Naive B cell (primary cell): ENCODE measurements at regions not wholly inside any gene's neighbourhood (a gene's known extent, or its start where the extent isn't known, plus 50 kb on each side); places are given as distances from the start of the nearest gene placed in this dataset.

Experiments
- ATAC-seq, 2 donors: fragments of 150-1000 bp; cut with Tn5 transposase; 2 replicates each; pipeline ENCODE4 v1.10.0; 2021; ENCODE audit warnings: low read depth in 2 of 2, mild to moderate bottlenecking in 2 of 2, moderate library complexity in 2 of 2
- DNase-seq: peaks from one replicate; pipeline ENCODE4 v3.0.0; 2022
- H3K27ac Mint-ChIP-seq, 6 donors: one replicate each; pipeline ENCODE4 v1.8.0; 2020 to 2022; ENCODE audit warnings: mild to moderate bottlenecking in 6 of 6, mixed read lengths in 6 of 6, moderate library complexity in 5 of 6, inconsistent platforms in 2 of 6
- H3K27me3 Mint-ChIP-seq, 3 donors: one replicate each; pipeline ENCODE4 v1.8.0; 2021 to 2022; ENCODE audit warnings: mixed read lengths in 3 of 3, mild to moderate bottlenecking in 1 of 3
- H3K36me3 Mint-ChIP-seq, 2 donors: one replicate each; pipeline ENCODE4 v1.8.0; 2020 to 2022; ENCODE audit warnings: mixed read lengths in 2 of 2, inconsistent platforms in 1 of 2, mild to moderate bottlenecking in 1 of 2
- H3K4me1 Mint-ChIP-seq, 3 donors: one replicate each; pipeline ENCODE4 v1.8.0; 2020 to 2022; ENCODE audit warnings: mixed read lengths in 3 of 3, inconsistent platforms in 1 of 3, mild to moderate bottlenecking in 1 of 3, moderate library complexity in 1 of 3
- H3K4me3 Mint-ChIP-seq, 8 donors: one replicate each; pipeline ENCODE4 v1.8.0; 2020 to 2022; ENCODE audit warnings: mild to moderate bottlenecking in 8 of 8, mixed read lengths in 8 of 8, moderate library complexity in 8 of 8, inconsistent platforms in 2 of 8
- H3K9me3 Mint-ChIP-seq, 7 donors: one replicate each; pipeline ENCODE4 v1.8.0; 2020 to 2022; ENCODE audit warnings: mixed read lengths in 7 of 7, mild to moderate bottlenecking in 5 of 7, inconsistent platforms in 2 of 7, moderate library complexity in 1 of 7

DNA sequence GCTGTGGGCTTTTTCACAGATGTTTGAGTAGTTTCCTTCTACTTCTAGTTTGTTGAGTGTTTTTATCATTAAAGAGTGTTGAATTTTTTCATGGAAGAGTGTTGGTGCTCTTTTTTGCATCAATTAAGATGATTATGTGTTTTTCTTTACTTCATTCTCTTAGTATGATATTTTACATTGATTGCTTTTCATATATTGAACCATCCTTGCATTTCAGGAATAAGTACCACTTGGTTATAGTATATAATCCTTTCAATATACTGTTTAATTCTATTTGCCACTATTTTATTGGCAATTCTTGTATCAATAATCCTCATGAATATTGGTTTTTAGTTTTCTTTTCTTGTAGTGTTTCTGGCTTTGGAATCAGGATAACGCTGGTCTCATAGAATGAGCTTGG lies 113.7 kb upstream of the PRDM1 start:
- peaks cover 0 to 40% of the 10 kb centered on the region in 2 donors for H3K36me3 Mint-ChIP-seq
- no peak for ATAC-seq
- no peak for DNase-seq
- H3K27me3 Mint-ChIP-seq: peaks cover 21 to 52% (median 30%) of the 10 kb centered on the region in 3 donors
- H3K4me3 Mint-ChIP-seq: no peak overlapping the region
- H3K9me3 Mint-ChIP-seq: peaks cover 24 to 56% (median 38%) of the 10 kb centered on the region in 7 donors
- no peak overlapping the region for H3K27ac Mint-ChIP-seq
- no peaks in the 10 kb centered on the region for H3K4me1 Mint-ChIP-seq

DNA sequence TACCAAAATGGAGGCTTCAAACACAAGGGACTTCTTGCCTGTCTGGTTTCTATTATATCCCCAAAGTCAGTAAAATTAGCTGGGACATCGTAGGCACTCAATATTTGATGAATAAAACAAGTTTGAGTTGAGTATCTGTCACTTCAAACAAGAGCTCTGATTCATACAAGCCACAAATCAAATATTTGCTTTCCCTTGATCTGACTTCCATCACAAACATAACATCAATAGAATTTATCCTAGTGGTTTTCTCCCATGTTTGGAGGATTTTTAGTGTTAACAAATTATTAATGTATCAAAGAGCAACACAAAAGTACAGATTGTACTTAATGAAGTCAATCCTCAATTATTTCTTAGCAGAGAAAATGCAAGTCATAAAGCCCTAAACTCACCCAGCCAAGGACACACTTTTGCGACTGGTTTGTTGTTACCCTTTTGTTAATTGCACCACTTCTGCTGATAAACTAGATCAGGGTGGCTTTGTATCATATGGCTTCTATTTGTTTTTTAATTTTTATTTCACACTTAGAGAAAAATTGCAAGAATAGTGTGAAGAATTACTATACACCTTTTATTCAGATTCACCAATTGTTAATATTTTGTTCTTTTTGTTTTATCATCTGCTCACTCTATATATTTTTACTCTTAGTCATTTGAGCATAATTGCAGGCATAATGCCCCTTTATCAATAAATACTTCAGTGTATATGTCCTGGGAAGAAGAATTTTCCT lies 117.4 kb upstream of the PRDM1 start:
- H3K9me3 Mint-ChIP-seq: peaks cover 24 to 49% (median 38%) of the 10 kb centered on the region in 7 donors
- H3K4me1 Mint-ChIP-seq: no peaks in the 10 kb centered on the region
- H3K27ac Mint-ChIP-seq: no peak overlapping the region
- no peak overlapping the region for H3K4me3 Mint-ChIP-seq
- ATAC-seq (no peak), DNase-seq (no peak)
- peaks cover 0 to 38% of the 10 kb centered on the region in 2 donors for H3K36me3 Mint-ChIP-seq
- peaks cover 14 to 36% (median 20%) of the 10 kb centered on the region in 3 donors for H3K27me3 Mint-ChIP-seq

DNA sequence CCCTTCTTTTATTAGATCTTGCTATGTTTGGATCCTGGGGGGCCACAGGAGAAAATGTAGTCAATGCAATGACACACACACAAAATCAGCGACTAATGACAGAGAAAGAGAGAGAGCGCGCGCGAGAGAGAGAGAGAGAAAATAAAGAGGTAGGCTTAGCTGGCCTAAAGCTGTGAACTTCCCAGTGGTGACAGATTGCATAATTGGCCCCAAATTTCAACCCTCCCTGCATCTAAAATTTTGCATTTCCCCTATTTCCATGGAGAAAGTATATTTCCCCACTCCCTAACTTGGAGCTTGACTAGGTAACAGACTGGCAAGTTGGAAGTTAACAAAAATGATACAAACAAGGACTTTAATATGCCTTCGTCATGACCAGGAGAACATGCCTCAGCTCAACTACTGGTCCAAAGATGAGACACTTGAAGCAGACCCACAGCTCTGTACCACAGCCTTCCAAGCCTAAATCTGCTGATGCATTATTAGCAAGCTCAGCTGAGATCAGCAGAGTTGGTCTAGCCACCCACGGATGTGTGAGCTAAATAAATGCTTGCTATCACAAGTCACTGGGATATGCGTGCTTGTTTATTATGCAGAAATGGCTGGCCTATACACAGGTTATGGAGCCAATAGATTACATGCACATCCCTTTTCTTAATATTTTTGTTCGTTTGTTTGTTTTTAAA lies 118.1 kb upstream of the PRDM1 start:
- DNase-seq (no peak), ATAC-seq (no peak)
- H3K4me3 Mint-ChIP-seq: no peak overlapping the region

DNA sequence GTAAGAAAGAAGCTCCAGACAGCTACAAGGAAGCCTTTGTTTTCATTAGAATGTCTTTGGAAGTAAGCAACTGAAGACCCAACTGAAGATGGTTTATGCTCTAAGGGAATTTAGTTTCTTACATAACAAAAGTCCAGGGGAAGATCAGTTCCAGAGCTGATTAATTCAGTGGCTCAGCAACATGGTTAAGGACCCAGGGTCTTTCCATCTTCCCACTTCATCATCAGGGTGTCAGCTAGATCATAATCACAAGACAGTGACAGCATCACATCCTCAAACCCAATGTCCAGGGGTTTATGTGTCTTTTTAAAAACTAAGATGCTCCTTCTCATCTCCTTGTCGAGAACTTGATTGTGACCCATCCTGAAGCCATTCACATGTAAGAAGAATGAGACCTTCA lies 119.7 kb upstream of the PRDM1 start:
- peaks cover 0 to 18% (median 9%) of the 10 kb centered on the region in 3 donors for H3K27me3 Mint-ChIP-seq
- H3K36me3 Mint-ChIP-seq: peaks cover 0 to 19% of the 10 kb centered on the region in 2 donors
- no peaks in the 10 kb centered on the region for H3K4me1 Mint-ChIP-seq
- no peak for DNase-seq
- no peak overlapping the region for H3K27ac Mint-ChIP-seq
- no peak overlapping the region for H3K4me3 Mint-ChIP-seq
- H3K9me3 Mint-ChIP-seq: peaks cover 10 to 26% (median 17%) of the 10 kb centered on the region in 7 donors
- ATAC-seq: no peak

More for the DNA sequence above, 118.1 kb upstream of the PRDM1 start:
- no peaks in the 10 kb centered on the region for H3K4me1 Mint-ChIP-seq
- peaks cover 17 to 42% (median 32%) of the 10 kb centered on the region in 7 donors for H3K9me3 Mint-ChIP-seq
- no peak overlapping the region for H3K27ac Mint-ChIP-seq
- H3K27me3 Mint-ChIP-seq: peaks cover 7 to 29% (median 17%) of the 10 kb centered on the region in 3 donors
- peaks cover 0 to 30% of the 10 kb centered on the region in 2 donors for H3K36me3 Mint-ChIP-seq

DNA sequence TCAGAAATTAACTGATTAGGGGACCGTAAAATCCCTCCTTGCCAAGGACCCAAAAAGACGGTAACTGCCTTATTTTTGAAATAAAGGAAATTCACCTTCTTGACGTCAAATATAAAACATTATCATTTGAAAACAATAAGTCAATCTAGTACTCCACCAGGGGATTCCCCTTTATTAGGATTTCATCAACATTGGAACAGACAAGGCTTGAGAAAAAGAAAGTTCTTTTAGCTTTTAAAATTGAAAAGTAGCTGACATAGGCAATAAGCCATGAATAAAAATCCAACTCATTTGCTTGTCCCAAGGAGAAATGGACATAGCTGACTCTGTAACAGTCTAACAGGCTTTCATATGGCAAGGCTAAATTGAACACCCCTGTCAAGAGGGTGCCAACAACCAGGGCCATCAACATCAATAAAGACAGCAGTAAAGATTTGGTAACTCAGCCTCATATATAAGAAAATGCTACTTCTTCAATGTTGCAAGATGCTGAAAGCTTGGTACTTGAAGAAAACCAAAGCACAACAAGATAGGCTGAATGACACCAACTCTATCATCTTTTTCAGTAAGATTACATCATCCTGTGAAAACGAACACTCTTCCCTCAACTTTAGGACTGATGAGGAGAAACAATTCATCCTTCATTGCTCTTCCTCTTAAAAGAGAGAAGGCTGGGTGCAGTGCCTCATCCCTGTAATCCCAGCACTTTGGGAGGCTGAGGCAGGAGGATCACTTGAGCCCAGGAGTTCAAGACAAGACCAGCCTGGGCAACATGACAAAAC lies 121.0 kb upstream of the PRDM1 start:
- H3K9me3 Mint-ChIP-seq: peaks cover 9 to 21% (median 11%) of the 10 kb centered on the region in 7 donors
- no peak for DNase-seq
- H3K36me3 Mint-ChIP-seq: peaks cover 0 to 19% of the 10 kb centered on the region in 2 donors
- peaks cover 0 to 18% (median 8%) of the 10 kb centered on the region in 3 donors for H3K27me3 Mint-ChIP-seq
- H3K4me1 Mint-ChIP-seq: no peaks in the 10 kb centered on the region
- H3K27ac Mint-ChIP-seq: peak overlapping the region in 1 of 6 donors; percentile 90
- H3K4me3 Mint-ChIP-seq: no peak overlapping the region
- ATAC-seq: no peak

DNA sequence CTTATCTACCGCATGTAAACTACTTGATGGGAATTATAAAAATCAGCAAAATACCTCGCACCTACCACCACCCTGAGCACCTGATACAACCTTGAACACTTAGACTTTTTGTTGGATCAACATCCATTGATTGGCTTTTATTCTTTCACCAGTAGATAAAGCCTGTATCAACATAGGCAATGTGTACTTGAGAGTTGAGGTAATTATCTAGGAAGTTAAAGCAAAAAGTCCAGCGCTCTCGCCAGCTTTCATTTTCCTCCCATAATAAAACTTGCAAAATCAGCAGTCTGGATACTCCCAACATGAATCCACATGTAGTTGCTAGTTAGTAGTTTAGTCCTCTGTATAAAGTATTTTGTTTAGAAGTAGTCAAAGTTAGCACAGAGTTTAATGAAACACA lies 132.0 kb upstream of the PRDM1 start:
- Mint-ChIP-seq H3K9me3 (no peaks in the 10 kb centered on the region), H3K4me1 (peaks cover 0 to 4% (median 0%) of the 10 kb centered on the region in 3 donors), H3K27ac (no peak overlapping the region), H3K36me3 (no peaks in the 10 kb centered on the region), H3K27me3 (peaks cover 0 to 9% (median 4%) of the 10 kb centered on the region in 3 donors), H3K4me3 (no peak overlapping the region)
- DNase-seq (no peak), ATAC-seq (no peak)

DNA sequence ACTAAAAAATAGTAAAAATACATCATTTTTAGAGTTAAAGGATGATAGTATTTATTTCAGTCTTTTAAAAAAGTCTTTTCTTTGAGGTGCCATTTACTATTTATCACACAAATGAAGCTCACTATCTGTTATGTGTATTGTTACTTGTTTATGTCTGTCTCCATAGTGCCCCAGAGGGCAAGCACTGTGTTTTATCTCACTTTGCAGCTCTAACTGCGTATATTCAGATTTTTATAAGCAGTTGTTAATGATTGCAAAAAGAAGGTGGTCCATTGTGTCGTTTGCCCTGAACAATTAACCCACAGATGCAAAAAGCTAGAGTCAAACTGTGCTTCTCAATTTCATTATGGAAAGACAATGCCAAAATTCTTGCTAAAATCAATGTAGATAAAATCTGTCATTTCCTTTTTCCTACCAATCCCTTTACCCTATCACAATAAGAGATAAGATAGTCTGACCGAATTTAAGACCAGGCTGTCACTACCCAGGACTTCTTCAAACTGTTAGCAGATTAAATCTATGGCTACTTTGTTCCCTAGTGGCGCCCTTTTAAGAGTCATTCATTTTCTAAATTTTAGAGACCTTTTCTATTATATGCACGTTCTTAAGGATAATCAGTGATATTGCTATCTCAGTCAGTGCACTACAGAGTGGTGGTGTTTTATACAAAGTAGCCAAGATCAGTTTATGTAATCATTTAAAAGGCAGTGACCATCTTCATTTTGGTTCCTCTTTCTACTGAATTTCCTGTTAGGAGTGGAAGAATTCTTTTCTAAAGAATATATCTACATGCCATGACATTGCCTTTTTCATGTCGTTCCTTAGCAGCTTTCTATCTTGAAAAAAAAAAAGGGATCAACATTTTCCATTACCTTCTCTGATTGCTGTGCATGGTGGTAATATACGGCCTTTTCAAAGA lies 133.1 kb upstream of the PRDM1 start:
- ATAC-seq (no peak), DNase-seq (no peak)
- Mint-ChIP-seq H3K4me3 (no peak overlapping the region), H3K36me3 (no peaks in the 10 kb centered on the region), H3K27ac (no peak overlapping the region), H3K27me3 (peaks cover 0 to 9% (median 4%) of the 10 kb centered on the region in 3 donors), H3K4me1 (peaks cover 0 to 4% (median 0%) of the 10 kb centered on the region in 3 donors), H3K9me3 (no peaks in the 10 kb centered on the region)

DNA sequence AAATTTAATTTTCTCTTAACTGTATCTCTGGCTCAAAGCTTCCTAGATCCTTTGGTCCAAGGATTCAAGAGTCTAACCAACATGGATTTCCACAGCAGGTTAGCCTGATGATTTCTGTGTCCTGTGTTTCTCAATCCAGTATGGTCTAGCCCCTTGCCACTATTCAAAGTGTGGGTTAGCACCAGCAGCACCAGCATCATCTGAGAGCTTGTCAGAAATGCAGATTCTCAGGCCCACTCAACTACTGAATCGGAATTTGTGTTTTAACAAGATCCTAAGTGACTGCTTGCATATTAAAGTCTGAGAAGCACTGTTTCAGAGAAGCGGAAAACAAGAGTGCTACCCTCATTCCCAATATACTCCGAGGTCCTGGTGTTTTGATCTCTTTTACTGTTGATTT lies 133.8 kb upstream of the PRDM1 start:
- Mint-ChIP-seq H3K27ac (no peak overlapping the region), H3K4me3 (no peak overlapping the region), H3K27me3 (peaks cover 0 to 9% (median 4%) of the 10 kb centered on the region in 3 donors), H3K9me3 (no peaks in the 10 kb centered on the region), H3K36me3 (no peaks in the 10 kb centered on the region), H3K4me1 (peaks cover 0 to 4% (median 0%) of the 10 kb centered on the region in 3 donors)
- no peak for ATAC-seq
- no peak for DNase-seq

DNA sequence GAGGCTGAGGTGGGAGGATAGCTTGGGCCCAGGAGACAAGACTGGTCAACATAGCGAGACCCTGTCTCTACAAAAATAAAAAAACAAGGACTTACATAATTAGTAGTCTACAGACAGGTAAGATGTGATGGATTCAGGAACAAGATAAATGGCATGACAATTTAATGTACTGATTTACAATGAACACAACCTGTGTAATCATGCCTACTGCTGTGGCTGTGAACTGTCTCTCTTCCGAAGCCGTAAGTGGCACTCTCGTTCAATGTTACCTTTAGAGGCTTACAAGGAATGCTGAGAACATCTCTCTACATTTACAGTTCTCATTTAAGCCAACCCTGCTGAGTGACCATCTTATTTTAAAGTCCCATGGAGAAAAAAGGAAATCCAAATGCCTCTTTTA lies 134.8 kb upstream of the PRDM1 start:
- no peak for ATAC-seq
- peak overlapping the region in 1 of 6 donors; percentile 57 for H3K27ac Mint-ChIP-seq
- H3K4me3 Mint-ChIP-seq: no peak overlapping the region
- no peaks in the 10 kb centered on the region for H3K9me3 Mint-ChIP-seq
- H3K36me3 Mint-ChIP-seq: no peaks in the 10 kb centered on the region
- H3K4me1 Mint-ChIP-seq: peaks cover 0 to 4% (median 0%) of the 10 kb centered on the region in 3 donors
- DNase-seq: no peak
- H3K27me3 Mint-ChIP-seq: no peaks in the 10 kb centered on the region

DNA sequence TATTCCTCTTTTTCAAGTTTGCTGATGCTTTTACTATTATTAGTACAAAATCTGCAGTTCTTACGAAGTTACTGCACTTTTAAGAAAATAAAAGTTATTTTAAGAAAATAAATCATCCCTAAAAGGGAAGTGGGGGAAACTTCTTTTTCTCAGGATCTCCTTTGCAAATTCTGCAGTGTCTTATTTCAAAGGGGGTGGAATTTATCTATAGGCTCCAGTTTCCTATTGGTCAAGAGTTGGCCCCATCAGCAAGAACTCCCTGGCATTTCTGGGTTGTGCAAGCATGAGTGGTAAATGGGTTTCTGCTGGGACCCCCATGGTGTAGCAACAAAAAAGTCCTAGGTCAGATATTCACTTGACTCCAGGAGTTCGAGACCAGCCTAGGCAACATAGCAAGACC lies 136.3 kb upstream of the PRDM1 start:
- Mint-ChIP-seq H3K36me3 (no peaks in the 10 kb centered on the region), H3K4me1 (peaks cover 0 to 4% (median 0%) of the 10 kb centered on the region in 3 donors), H3K27me3 (peaks cover 0 to 14% (median 11%) of the 10 kb centered on the region in 3 donors), H3K27ac (no peak overlapping the region), H3K4me3 (no peak overlapping the region), H3K9me3 (no peaks in the 10 kb centered on the region)
- ATAC-seq (no peak), DNase-seq (no peak)

DNA sequence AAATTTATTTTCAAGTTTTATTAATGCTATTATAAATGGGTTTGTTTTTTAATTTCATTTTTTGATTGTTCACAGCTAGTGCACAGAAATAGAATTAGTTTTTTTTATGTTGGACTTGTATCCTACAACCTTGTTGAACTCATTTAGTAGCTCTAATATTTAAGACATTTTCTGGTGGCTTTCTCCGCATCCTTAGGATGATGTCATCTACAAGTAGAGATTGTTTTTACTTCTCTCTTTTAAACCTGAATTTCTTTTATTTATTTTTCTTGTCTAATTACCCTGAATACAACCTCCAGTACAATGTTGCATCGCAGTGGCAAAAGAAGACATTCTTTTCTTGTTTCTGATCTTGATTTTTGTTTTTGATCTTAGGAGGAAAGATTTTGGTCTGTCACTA lies 142.6 kb upstream of the PRDM1 start:
- ATAC-seq (no peak), DNase-seq (no peak)
- Mint-ChIP-seq H3K9me3 (no peaks in the 10 kb centered on the region), H3K4me1 (no peaks in the 10 kb centered on the region), H3K27me3 (peaks cover 4 to 29% (median 12%) of the 10 kb centered on the region in 3 donors), H3K36me3 (no peaks in the 10 kb centered on the region), H3K4me3 (no peak overlapping the region), H3K27ac (no peak overlapping the region)

DNA sequence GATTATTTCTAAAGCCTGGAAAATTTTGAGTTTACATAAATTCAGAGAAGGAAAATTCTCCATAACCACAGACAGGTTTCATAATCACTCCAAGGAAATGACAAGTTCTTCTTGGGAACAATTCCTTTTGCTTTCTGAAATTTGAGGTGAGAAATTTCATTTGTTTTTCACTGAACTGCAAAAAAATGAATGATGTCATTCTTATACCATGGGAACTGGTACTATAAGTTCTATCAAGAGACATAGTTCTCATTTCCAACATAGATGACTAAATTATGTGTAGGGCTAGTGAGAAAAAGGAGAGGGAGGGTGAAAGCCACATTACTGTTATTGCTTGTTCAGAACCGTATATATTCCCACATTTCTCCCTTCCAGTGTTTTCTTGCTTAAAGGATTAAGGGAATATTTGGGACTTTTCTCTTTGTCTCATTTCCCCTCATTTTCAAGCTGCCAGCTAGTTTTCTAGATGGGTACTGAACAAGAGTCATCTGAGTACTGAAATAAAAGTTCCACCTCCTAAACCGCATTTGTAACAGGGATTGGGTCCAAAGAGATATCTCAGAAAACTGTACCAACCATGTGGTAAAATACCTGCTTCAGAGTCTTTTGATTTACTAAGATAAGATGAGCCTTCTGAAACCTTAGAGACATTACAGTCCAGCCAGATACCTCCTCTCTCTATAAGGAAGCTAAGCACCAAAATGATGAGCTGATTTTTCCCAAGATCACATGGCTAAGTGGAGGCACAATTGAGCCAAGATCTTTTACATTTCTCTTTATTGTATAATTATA lies 144.3 kb upstream of the PRDM1 start:
- Mint-ChIP-seq H3K9me3 (no peaks in the 10 kb centered on the region), H3K27me3 (peaks cover 4 to 29% (median 12%) of the 10 kb centered on the region in 3 donors), H3K4me3 (no peak overlapping the region), H3K4me1 (no peaks in the 10 kb centered on the region), H3K27ac (peak overlapping the region in 1 of 6 donors; percentile 46), H3K36me3 (no peaks in the 10 kb centered on the region)
- DNase-seq (no peak), ATAC-seq (no peak)
